Stimulated activated CD8-positive, alpha-beta memory T cell treated with anti-CD3 and anti-CD28 coated beads, Interleukin-4, amount 100 ng/mL, for 24 hours (primary cell): ENCODE measurements at regions not wholly inside any gene's neighbourhood (a gene's known extent, or its start where the extent isn't known, plus 50 kb on each side); places are given as distances from the start of the nearest gene placed in this dataset.
"Not testable (repeated sequence)": the region's sequence is repeated elsewhere in the genome, so short reads cannot be mapped to it uniquely, and the experiment has no call there.

Experiments used
- DNase-seq: peaks from one replicate; pipeline ENCODE4 v3.0.0-alpha.2; 2020; ENCODE audit warnings: low read depth

DNA sequence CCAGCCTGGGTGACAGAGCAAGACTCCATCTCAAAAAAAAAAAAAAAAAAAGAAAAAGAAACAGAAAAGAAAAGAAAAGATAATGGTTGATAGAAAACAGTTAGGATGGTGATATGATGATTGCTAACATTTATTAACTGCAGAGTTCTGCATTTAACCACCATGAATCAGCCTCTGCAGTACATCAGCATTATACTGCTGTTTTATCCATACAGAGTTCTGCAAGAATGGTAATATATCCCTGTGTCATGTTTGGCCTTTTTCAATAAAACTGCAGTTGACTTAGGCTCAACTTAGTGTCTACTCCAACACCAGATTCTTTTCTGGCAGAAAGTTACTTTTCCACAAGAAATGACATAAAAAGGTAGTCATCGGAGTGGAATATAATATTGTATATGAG lies 62.6 kb downstream of the DUSP6 start:
- no peak for DNase-seq

- DNase-seq: no peak
Observed at GRCh38 chr12:89288959-89289358, 63.3 kb downstream of the DUSP6 start.

- DNase-seq: no peak
Observed at GRCh38 chr12:89286501-89286900, 65.8 kb downstream of the DUSP6 start.

GRCh38 chr12:89281539-89281867 lies 70.8 kb downstream of the DUSP6 start:
- no peak for DNase-seq

DNA sequence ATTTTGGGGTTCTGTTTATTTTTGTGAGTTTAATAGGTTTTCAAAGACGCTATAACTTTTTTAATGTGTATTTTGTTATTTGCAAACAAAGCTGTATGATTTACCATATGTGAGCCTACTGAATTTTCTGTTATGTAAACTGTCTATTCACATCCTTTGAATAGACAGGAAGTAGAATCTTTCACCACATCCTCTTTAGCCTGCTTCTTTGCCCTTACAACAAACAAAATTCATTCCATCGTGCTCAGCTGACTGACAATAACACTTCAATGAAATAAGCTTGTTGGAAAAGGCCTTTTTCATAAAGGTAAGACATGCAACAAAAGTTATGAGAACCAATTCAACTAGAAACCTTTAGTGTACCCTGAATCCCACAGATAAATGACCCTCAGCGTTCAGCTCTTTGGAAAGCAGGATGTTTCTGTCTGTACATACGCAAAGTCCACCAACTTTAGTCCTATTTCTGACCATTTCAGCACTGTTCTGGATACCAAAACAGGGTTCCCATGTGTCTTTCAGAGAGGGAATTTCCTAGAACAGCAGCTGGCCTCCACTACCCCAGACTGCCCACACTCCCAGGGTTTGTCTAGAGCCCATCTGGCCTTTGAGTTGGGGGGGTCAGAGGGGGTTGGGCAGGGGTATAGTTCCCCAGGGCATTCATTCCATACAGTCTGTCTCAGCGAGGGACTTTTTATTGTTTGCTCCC lies 71.3 kb downstream of the DUSP6 start:
- no peak for DNase-seq

GRCh38 chr12:89279499-89279898 lies 72.8 kb downstream of the DUSP6 start:
- DNase-seq: no peak

DNA sequence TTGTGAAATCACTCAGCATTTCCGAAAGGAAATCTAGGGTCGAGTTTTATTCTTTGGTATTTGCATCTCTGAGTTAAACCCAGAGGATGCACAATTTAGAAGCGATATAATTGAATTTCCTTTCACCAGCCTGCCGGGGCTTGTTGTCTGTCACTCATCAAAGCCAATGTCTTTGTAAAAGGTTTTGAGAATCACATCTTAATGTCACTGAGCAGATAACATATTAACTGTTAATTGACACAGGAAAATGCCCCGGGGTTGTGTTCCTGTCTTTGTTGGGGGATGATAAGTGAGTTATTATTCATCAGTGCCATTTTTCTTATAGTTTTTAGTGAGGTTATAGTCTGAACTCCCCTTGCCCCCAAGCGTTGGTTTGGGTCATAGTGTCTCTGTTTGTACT lies 73.4 kb downstream of the DUSP6 start:
- DNase-seq: no peak

GRCh38 chr12:89278169-89278568 lies 74.1 kb downstream of the DUSP6 start:
- DNase-seq: no peak

- no peak for DNase-seq
Observed at GRCh38 chr12:89276860-89277259, 75.4 kb downstream of the DUSP6 start.

DNA sequence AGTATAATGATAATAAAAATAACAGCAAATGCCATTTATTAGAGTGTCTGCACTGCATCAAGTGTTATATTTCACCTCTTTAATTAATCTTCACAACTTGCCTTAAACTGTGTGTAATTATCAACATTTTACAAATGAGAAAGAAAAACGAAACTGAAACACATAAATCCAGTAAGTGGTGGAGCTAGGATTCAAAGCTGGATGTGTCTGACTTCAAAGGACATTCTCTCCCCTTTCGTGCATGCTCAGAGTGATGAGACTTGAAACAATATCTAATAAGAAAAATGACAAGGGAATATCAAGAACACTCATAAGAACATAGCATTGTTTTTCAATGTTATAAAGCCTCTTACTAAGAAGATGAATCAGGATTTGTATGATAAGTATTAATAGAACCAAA lies 78.8 kb downstream of the DUSP6 start:
- no peak for DNase-seq

DNA sequence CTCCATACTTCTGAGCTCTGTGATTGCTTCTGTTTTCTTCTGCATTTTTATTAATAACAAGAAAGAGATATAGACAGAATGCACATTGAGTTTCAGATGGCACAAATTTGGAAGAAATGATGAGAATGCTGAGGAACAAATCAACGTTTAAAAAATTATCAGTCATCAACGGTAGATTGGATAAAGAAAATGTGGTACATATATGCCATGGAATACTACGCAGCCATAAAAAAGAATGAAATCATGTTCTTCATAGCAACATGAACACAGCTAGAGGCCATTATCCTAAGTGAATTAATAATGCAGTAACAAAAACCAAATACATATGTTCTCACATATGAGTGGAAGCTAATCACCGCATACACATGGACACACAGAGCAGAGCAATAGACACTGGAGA lies 81.8 kb downstream of the DUSP6 start:
- no peak for DNase-seq

GRCh38 chr12:89269174-89269573 lies 83.1 kb downstream of the DUSP6 start:
- no peak for DNase-seq

DNA sequence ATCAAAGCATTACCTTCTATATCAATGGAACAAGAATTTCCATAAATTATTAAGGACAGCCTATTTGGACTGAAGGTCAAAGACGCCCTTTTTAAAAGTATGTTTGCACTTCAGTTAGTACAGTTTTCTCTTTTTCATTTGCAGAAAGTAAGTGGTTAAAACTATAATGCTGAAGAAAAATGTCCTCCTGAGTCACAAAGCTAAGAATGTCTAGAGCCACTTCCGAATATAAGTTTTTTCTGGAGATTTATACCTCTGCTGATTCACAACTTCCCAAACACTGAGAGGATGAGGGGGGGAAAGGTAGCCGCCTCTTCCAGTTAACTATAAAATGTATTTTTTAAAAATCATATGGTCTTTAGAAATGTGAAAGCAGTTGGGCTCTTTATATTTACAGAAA lies 84.9 kb downstream of the DUSP6 start:
- no peak for DNase-seq

- not testable (repeated sequence) for DNase-seq
Observed at GRCh38 chr12:89266574-89267188, 85.6 kb downstream of the DUSP6 start.

- no peak for DNase-seq
Observed at GRCh38 chr12:89264837-89265236, 87.5 kb downstream of the DUSP6 start.

DNA sequence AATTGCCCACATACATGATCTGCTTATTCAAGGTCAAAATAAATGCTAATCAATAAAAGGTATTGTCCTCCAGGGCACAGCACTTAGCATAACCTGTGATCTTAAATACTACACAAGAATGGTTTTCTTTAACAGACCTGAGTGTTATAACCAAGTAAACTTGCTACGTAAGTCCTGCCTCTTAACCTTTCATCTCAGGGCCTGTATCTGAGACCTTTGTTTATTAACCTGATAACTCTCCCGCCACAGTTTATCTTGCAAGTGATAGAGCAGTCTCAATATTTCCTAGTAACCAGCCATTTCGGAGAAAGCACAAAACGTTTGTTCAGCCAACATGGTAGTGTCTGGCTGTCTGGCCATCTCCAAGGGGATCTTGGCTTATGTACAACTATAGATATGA lies 88.4 kb downstream of the DUSP6 start:
- no peak for DNase-seq

DNA sequence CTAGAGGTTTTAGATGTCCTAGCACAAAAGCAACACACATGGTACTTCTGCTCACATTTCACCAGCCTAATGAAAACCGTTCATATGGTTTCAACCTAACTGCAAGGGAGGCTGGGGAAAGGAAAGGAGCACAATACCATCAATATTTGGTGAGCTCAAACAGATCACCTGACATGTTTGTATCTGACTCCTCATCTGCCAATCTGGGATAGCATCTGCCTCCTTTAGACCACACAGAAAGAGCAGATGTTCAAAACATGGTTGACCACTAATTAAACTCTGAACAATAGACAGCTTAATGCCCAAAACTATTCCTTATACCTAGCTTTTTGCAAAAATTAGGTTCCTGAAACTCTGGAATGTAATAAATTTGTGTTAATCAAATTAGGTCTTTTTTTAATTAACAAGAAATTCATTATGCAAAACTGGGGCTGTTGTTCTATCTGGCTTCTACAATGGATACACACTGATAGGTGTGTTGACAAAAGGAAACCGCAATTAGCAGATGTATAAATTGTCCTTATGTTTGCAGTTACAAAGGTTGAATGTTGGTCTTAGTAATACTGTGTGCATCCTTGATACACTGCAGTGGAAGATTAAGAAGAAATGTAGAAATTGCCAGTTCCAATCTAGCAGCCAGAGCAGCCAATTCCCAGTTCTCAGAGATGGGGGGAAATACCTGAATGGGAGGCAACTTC lies 89.3 kb downstream of the DUSP6 start:
- DNase-seq: no peak

- no peak for DNase-seq
Observed at GRCh38 chr12:89261982-89262381, 90.3 kb downstream of the DUSP6 start.

DNA sequence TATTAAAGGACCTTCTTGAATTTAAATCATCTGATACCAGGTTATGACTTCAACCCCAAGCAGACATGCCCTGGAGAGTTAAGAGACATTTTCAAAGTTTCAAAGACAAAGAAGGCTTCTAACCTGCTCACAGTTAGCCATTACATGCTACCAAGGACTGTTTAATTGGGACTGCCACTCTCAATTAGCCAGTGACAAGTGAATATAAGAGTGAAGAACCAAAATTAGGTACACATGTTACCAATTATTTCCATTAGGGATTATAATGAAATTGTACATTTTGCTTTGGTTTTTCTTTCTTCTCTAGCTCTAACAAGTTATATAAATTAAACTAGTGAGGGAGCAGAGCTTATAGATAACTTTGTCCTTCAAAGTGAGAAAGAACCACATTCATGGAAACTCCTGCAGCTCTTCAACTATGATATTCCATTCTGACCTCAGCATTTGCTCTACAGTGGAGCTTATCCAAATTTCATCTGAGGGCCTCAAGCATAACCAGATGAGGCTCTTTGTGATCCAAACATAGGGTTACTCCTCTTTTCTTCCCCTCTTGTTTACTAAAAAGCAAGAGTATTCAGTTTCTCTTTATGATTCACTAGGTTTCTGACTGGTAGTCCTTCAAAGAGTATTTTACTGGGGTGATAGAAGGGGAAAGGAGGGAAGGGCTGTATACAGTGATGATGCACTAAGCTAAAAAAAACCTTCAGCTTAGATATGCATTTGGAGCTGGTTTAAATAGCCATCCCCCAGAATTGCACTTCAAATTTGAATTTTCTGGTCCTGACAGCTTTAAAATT lies 91.3 kb downstream of the DUSP6 start:
- DNase-seq: no peak

DNA sequence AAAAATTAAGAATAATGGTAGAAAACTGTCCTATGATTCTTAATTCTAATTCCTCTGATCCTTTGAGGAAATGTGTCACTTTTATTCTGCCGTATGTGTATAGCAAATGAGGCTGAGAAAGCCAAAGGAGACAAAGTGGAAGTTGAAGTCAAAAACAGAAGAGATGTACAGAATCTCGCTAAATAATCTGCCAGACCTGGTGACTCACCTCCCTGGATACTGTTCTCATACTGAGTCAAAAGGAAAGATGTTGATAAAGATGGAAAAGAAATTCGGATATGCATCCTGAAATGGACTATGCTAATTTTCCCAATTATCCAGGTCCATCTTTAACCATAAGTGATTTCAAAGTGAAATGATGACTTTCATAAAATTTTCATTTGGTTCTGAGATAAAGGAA lies 92.5 kb downstream of the DUSP6 start:
- DNase-seq: no peak

DNA sequence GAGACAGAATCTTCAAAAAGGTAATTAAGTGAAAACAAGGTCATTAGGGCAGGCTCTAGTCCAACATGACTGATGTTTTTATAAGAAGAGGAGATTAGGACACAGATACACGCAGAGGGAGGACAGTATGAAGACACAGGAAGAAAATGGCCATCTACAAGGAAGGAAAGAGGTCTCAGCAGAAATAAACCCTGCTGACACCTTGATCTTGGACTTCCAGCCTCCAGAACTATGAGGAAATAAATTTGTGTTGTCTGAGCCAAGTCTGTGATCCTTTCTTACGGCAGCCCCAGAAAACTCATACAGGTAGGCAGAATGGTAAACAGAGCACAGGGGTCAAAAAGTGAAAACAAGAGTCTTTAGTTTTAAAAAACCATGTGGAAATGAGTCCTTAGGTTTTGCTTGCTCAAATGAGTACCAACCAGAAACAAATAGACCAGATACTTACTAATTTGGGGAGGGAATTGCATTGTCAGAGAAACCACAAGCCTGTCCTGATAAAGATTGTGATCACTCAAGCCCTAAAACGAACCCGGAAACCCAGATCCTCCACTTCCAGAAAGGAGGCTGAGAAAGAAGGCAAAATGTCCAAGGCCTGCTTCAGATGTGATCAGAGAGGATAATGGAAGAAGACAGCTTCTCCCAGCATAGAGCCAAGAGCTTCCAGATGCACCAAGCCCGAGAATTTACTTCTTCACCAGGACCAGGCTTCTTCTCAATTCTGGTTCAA lies 93.9 kb downstream of the DUSP6 start:
- no peak for DNase-seq

GRCh38 chr12:89257340-89257739 lies 95.0 kb downstream of the DUSP6 start:
- DNase-seq: no peak
